ENCODE measurements at regions not wholly inside any gene's neighbourhood (a gene's known extent, or its start where the extent isn't known, plus 50 kb on each side); places are given as distances from the start of the nearest gene placed in this dataset.

DNA sequence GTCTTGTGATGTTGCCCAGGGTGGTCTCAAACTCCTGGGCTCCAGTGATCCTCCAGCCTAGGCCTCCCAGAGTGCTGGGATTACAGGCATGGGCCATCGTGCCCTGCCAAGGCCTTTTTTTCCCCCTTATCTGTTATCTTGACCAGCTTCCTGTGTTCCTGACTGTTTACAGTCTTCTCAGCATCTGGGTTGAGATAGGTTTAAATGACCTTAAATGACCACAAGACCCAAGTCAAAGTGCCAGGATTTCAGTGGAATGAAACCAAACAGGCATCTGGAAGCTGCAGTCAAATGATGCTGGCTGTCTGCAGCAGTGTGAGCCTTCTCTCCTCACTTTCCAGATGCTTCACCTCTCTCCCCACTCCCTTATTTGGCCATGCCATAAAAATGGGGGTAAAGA is 114.2 kb upstream of the CLDN10 start:
- no peak overlapping the region for H3K27ac ChIP-seq (ENCODE audit: insufficient read length, low read depth, low read length)
- no peak overlapping the region for H3K4ac ChIP-seq (ENCODE audit: low read depth, low read length)
- Mint-ChIP-seq H3K4me3 (no peak overlapping the region), H3K9me3 (no peaks in the 10 kb centered on the region; a peak in 1 of 5 replicates), H3K36me3 (ENCODE audit: insufficient read depth in 1 of 3, low read depth in 3 of 3) (no peaks in the 10 kb centered on the region), H3K4me1 (peaks cover 0 to 1% of the 10 kb centered on the region in 2 experiments; a peak in 2 of 4 replicates), H3K27ac (0 out of 7 replicates have a peak overlapping the region, but pooled peaks of 1 of the 3 experiments have one; percentile 38), H3K27me3 (ENCODE audit: low read depth) (no peaks in the 10 kb centered on the region; the same call in 1 of the 2 replicates)
- no peak overlapping the region for H3K56ac ChIP-seq (ENCODE audit: insufficient read length, low read depth, low read length)
- no peaks in the 10 kb centered on the region for H4K20me1 ChIP-seq (ENCODE audit: control insufficient read depth, insufficient read depth, insufficient read length)
- H2BK120ac ChIP-seq (ENCODE audit: low read depth, low read length, poor library complexity, severe bottlenecking), result no peak overlapping the region
- H3T11ph ChIP-seq (ENCODE audit: low read length), result no peak overlapping the region
- no peak overlapping the region for H3K4me2 ChIP-seq (ENCODE audit: insufficient read depth, insufficient read length, low read length)
- no peaks in the 10 kb centered on the region for H3K79me2 ChIP-seq (ENCODE audit: insufficient read depth, low read length)
- H2AFZ ChIP-seq (ENCODE audit: low read length), result no peak overlapping the region
- no peak overlapping the region for H3K9ac ChIP-seq (ENCODE audit: extremely low read depth, insufficient read length, low read length)
- no peak overlapping the region for H2BK12ac ChIP-seq (ENCODE audit: insufficient read length, low read depth, low read length)
- no peak overlapping the region for H2BK5ac ChIP-seq (ENCODE audit: insufficient read length, low read length)
- no peak overlapping the region for H3K14ac ChIP-seq (ENCODE audit: insufficient read depth, low read length)
- H3K27me3 ChIP-seq (ENCODE audit: insufficient read depth, low read length), result no peaks in the 10 kb centered on the region
- H4K91ac ChIP-seq (ENCODE audit: insufficient read length, low read depth, low read length), result no peak overlapping the region
- no peak for DNase-seq
- TF ChIP-seq, protein P1, sequence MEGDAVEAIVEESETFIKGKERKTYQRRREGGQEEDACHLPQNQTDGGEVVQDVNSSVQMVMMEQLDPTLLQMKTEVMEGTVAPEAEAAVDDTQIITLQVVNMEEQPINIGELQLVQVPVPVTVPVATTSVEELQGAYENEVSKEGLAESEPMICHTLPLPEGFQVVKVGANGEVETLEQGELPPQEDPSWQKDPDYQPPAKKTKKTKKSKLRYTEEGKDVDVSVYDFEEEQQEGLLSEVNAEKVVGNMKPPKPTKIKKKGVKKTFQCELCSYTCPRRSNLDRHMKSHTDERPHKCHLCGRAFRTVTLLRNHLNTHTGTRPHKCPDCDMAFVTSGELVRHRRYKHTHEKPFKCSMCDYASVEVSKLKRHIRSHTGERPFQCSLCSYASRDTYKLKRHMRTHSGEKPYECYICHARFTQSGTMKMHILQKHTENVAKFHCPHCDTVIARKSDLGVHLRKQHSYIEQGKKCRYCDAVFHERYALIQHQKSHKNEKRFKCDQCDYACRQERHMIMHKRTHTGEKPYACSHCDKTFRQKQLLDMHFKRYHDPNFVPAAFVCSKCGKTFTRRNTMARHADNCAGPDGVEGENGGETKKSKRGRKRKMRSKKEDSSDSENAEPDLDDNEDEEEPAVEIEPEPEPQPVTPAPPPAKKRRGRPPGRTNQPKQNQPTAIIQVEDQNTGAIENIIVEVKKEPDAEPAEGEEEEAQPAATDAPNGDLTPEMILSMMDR (conservative IDR thresholded peaks at IDR 0.05), result no peak
- no peaks in the 10 kb centered on the region for H3K9me3 ChIP-seq (ENCODE audit: control insufficient read depth, low read depth, low read length)
- H3K4me1 ChIP-seq (ENCODE audit: insufficient read depth, low read length), result no peaks in the 10 kb centered on the region
- H3K23me2 ChIP-seq (ENCODE audit: insufficient read length, low read depth, low read length, poor library complexity, severe bottlenecking), result no peaks in the 10 kb centered on the region
- no peak overlapping the region for H3K23ac ChIP-seq (ENCODE audit: insufficient read length, low read depth, low read length)
- H2BK15ac ChIP-seq (ENCODE audit: low read depth, low read length), result no peak overlapping the region
- H3K18ac ChIP-seq (ENCODE audit: insufficient read length, low read depth, low read length), result no peak overlapping the region
- no peaks in the 10 kb centered on the region for H3K79me1 ChIP-seq (ENCODE audit: insufficient read depth, low read depth, low read length, poor library complexity, severe bottlenecking)
- no CpG with 5 or more reads among the region's 1 CpG for WGBS (ENCODE audit: extremely low coverage, insufficient read length, low lambda C conversion rate)
- no peak overlapping the region for H2AK5ac ChIP-seq (ENCODE audit: insufficient read length, low read length)
- no peak overlapping the region for H2BK20ac ChIP-seq (ENCODE audit: low read depth, low read length, poor library complexity, severe bottlenecking)
- H4K8ac ChIP-seq (replicated peaks; ENCODE audit: insufficient read length, low read depth, low read length), result no peak overlapping the region
- no peak overlapping the region for H4K5ac ChIP-seq (ENCODE audit: insufficient read length, low read depth, low read length)

All from H9 (cell line).